ENCODE measurements at regions not wholly inside any gene's neighbourhood (a gene's known extent, or its start where the extent isn't known, plus 50 kb on each side); places are given as distances from the start of the nearest gene placed in this dataset.

DNA sequence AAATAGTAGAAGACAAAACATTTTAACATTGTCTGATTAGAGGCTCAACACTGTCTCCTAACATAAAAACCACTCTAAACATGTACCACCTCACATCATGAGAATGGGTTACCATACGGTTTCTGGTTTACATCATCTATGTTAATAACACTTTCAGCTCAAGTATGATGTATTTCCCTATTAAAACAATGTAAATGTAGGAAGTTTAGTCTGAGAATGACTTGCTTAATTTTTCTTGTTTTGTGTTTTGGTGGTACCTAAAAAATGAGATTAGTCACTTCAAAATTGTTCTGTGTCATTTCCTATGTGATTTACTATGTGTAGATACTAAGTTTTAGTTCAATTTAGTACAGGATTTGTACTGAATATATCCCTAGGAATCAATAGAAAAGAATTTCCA, 195.8 kb upstream of the SEMA3C start:
- TF ChIP-seq, protein P1, sequence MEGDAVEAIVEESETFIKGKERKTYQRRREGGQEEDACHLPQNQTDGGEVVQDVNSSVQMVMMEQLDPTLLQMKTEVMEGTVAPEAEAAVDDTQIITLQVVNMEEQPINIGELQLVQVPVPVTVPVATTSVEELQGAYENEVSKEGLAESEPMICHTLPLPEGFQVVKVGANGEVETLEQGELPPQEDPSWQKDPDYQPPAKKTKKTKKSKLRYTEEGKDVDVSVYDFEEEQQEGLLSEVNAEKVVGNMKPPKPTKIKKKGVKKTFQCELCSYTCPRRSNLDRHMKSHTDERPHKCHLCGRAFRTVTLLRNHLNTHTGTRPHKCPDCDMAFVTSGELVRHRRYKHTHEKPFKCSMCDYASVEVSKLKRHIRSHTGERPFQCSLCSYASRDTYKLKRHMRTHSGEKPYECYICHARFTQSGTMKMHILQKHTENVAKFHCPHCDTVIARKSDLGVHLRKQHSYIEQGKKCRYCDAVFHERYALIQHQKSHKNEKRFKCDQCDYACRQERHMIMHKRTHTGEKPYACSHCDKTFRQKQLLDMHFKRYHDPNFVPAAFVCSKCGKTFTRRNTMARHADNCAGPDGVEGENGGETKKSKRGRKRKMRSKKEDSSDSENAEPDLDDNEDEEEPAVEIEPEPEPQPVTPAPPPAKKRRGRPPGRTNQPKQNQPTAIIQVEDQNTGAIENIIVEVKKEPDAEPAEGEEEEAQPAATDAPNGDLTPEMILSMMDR (IDR thresholded peaks at IDR 0.05) = no peak
- TF ChIP-seq POLR2AphosphoS5 (IDR thresholded peaks at IDR 0.05) = no peak
- no peak for TF ChIP-seq POLR2A (IDR thresholded peaks at IDR 0.05; ENCODE audit: low read depth)
- TF ChIP-seq EP300 (IDR thresholded peaks at IDR 0.05) = no peak

Data from esophagus muscularis mucosa (tissue), 4 donors.